ENCODE measurements at regions not wholly inside any gene's neighbourhood (a gene's known extent, or its start where the extent isn't known, plus 50 kb on each side); places are given as distances from the start of the nearest gene placed in this dataset.
"Not testable (repeated sequence)": the region's sequence is repeated elsewhere in the genome, so short reads cannot be mapped to it uniquely, and the experiment has no call there.

GRCh38 chr1:121007755-121008154, 118.2 kb downstream of the PPIAL4A start:
- TF ChIP-seq CTCF, POLR2A (IDR thresholded peaks at IDR 0.05): not testable (repeated sequence)
